Upper lobe of left lung (tissue), 4 donors: ENCODE measurements at regions not wholly inside any gene's neighbourhood (a gene's known extent, or its start where the extent isn't known, plus 50 kb on each side); places are given as distances from the start of the nearest gene placed in this dataset.

Source experiments
- POLR2A ChIP-seq, 4 donors: fragments of 450-650 bp; IDR thresholded peaks; one replicate each; pipeline ENCODE4 v1.5.1; 2016 to 2017; ENCODE audit warnings: antibody characterized with exemption in 4 of 4, mild to moderate bottlenecking in 2 of 4
- POLR2AphosphoS5 ChIP-seq, 2 donors: sonication (generic); formaldehyde crosslinking; IDR thresholded peaks; one replicate each; pipeline ENCODE4 v1.5.1; 2017; ENCODE audit warnings: antibody characterized with exemption in 2 of 2
- TF ChIP-seq, protein P1 (sequence below), 6 experiments: fragments of 450-650 bp in 4 of 6; fragments of 200-600 bp in 2 of 6; sonication (generic) in 2 of 6; IDR thresholded peaks; one replicate each; pipeline ENCODE4 v1.5.1; 2016 to 2019; ENCODE audit warnings: antibody characterized with exemption in 6 of 6

DNA sequence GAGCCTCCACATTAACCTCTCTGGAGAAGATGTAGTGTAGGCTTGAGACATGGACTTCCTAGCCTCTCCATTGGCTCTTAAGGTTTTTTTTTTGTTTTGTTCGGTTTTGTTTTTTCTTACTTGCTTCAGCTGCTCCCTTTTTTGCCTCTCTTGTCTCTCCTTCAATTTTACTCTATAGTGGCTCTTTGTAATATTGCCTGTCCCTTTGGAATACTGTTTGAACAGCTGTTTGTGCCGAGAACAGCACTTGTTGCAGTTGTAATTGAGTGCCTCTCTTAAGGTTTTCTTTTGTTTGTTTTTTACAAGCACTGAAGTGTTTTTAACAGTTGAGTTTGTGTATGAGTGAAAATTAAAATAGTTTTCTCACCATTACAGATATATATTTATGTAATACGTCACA lies 567.7 kb downstream of the LRFN5 start:
- TF ChIP-seq, protein P1, sequence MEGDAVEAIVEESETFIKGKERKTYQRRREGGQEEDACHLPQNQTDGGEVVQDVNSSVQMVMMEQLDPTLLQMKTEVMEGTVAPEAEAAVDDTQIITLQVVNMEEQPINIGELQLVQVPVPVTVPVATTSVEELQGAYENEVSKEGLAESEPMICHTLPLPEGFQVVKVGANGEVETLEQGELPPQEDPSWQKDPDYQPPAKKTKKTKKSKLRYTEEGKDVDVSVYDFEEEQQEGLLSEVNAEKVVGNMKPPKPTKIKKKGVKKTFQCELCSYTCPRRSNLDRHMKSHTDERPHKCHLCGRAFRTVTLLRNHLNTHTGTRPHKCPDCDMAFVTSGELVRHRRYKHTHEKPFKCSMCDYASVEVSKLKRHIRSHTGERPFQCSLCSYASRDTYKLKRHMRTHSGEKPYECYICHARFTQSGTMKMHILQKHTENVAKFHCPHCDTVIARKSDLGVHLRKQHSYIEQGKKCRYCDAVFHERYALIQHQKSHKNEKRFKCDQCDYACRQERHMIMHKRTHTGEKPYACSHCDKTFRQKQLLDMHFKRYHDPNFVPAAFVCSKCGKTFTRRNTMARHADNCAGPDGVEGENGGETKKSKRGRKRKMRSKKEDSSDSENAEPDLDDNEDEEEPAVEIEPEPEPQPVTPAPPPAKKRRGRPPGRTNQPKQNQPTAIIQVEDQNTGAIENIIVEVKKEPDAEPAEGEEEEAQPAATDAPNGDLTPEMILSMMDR (IDR thresholded peaks at IDR 0.05) = no peak
- TF ChIP-seq POLR2A (IDR thresholded peaks at IDR 0.05) = no peak
- no peak for TF ChIP-seq POLR2AphosphoS5 (IDR thresholded peaks at IDR 0.05)
